ENCODE measurements at regions not wholly inside any gene's neighbourhood (a gene's known extent, or its start where the extent isn't known, plus 50 kb on each side); places are given as distances from the start of the nearest gene placed in this dataset.

DNA sequence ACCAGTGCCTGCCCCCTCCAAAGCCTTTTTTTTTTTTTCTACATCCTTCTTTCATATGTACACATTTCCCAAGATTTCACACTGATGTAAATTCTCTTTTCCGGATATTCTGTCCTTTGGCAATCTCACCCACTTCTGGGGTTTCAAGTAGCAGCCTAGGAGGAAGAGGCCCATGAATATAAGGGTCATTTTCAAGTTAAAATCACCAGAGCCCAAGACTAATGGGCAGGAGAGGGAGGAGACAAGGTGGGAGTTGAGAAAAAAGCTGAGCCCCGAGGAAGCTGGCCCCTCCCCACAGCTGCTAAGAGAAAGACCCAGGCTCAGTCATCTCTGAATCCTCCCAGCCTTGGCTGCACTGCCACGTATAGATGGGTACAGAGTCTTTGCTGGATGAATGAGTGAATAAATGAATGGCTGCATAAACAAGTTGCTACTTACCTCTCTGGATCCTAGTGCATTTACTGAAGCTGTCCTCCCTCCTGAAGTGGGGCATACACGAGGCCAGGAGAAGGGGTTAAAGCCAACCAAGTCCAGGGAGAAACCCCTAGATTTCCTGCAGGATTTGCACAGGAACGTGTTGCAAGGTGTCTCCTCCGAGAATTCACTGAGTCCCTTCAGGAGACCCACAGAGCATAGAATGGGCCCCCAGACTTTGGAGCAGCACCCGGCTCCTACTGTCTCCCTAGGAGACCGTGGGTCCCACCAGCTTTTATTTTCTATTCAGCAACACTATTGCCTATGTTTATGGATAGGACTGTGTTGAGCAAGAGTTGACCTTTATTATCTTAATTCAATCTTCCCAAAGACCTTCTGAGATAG lies 100.8 kb upstream of the LIPC start:
- no peak for DNase-seq

DNA sequence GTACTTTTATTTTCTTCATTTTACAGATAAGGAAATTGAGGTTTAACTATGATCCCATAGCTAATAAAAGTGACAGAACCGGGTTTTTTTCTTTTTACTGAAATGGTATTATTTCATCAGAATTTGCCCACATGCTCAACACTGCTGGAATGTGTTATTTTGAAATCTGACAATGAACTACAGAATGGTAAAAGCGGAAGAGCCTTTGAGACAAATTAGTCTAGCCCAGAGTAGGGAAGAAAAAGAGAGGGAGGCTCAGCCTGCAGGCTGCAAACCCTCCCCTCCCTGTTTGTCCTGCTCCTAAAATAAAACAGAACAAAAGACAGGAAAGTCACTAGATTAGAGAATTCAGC lies 100.3 kb upstream of the LIPC start:
- no peak for DNase-seq

DNA sequence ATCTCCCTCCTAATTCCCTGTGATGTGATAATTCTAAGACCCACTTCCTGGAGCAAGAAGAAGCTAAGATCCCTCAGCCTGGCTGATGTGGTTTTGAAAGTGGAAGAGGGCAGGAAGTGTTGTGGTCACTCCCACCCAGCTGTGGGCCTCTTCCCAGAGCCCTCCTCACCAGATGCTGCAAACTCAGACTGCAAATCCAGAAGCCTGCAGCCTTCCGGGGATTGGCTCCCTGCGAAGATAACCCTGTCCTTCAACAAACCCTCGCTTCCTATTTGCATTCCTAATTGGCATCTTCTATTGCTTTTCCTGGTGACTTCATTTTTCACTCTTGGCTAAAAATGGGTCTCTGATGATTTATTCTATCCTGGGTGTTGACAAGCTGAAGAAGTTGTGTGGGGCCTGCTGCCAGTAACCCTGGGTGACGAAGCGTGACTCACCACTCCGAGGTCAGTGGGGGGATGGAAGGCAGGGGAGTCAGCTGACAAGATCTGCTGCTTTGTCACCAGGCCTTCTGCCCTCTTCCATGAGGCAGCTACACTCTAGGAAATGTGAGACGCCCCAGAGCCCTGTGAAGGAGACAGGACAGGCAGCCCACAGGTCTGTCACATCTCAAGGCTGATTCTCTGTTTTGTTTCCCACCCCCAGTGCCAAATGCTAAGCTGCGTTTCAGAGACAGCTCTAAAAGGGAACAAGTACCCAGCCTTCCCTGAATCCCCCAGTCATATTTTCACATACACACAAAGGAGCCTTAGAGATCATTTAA lies 99.7 kb upstream of the LIPC start:
- DNase-seq, result peak; percentile 70

DNA sequence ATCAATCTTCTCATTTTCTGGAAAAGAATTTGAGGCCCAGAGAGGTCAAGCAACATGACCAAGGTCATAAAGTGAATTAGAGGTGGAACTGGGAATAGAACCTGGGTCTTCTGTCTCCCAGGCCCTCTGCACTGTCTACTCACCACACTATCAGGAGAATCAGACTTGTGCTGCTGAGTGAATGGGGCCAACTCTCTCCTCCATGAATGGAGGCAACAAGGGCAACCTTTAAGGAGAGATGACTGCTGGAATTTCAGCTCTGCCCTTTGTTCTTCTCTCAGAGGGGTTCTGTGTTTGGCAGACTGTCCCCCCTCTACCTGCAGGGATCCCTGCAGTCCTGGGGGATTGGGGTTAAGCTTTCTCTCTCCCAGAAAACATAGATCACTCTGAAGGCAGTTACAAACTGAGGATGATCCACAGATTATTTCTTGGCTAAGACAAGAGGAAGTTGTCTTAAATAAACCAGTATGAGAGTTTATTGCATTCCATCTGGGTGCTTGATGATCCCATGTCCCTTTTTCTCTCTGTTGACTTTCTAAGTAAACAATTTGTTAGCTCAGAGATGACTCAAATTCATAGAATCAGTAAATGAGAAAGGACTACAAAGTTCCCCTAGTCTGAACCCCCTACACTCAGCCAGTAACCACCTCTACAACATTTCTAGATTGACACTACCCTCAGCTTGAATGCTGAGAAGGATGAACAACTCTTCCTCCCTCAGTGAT lies 99.0 kb upstream of the LIPC start:
- no peak for DNase-seq

DNA sequence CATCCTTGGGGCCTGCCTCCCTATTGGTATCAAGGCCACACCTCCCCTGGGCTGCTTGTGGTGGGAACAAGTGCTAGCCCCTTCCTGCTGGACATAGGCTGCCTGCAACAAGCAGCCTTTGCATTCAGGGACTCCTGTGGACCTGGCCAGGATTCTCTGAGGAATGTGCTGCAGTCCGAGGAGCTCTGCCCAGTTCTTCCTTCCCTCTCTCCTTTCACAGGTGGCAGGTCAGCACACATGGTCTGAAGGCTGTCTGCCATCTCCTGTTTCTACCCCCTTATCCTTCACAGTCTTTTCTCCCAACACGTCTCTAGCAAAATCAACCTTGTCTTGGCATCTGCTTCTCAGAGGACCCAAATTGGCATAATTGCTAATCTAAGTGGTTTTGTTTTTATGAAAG lies 97.0 kb upstream of the LIPC start:
- DNase-seq, result no peak

DNA sequence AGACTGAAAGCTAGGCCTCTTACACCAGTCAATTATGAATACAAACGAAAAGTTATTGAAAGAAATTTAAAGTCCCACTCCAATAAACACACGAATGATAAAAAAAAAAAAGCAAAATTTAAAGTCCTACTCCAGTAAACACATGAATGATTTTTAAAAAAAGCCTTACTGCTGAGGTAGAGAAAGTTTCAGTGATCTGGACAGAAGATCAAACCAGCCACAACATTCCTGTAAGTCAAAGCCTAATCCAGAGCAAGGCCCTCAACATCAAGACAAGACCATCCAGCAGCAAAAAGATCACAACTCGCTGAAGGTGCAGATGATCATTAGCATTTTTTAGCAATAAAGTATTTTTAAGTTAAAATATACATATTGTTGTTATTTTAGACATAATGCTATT lies 95.6 kb upstream of the LIPC start:
- no peak for DNase-seq

DNA sequence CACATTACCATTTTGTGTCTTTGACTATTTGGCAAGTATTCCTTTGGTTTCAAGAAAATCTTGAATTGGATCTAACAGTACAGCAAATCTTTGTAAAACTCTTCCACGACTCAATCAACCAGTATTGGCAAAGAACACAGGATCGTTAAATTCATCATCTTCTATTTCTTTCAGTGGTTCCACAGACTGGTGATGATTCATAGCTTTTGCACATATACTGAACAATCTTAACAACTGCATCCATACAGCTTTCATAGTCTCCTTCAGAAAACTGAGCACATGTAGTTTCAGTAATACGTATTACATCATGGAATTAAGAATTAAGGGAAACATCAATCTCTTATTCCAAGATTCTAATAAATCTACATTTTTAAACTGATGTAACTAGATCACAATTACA lies 91.6 kb upstream of the LIPC start:
- no peak for DNase-seq

DNA sequence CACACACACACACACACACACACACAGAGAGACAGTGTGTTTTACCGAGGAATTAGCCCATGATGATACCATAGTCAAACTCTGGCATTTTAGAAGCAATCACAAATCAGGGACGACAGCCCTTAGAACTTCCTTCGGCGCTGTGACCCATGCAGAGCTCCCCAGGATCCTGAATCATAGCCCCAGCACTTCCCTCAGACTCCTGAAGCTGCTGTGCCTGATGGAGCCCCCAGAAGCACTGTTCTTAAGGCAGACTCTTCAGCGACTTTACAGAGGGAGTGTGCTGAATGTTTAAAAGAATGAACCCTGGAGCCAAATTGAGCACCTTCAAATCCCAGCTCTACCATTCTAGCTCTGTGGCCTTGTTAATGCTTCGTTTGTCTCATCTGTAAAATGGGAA lies 89.3 kb upstream of the LIPC start:
- no peak for DNase-seq

DNA sequence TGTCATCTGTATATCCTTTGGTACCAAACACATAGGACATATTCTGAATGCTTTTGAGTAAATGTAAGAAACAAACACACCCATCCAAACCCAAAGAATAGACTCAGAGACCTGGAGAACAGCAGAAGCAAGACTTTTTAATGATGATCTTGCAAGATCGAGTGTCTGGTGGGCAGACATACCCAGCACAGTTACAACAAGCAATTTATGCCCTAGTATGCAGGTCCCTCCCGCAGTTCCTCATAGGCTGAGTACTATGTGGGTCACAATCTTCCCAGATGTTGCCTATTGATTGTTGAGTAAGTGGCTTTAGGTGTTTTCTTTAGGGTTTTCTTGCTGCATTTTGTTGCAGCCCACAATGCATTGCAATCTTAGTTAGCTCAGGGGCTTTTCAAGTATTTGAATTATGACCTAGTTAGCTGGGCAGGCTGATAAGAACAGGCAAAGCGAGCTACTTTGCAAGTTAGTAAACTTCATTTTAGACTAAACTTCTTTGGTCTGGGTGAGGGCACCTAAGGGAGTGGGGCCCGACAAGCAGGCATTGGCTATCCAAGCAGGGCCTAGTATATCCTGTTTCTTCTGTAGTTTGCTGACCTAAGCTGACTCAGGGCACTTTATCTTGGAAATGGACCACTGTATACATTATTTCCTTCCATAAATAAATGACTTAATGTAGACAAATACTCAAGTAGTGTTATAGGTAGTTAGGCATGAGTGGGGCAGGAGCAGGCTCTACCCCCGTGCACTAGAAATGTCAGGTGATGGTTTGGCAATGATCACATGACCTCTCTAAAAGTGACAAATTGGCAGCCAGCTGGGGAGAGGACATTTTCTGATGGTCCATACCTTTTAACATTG lies 87.3 kb upstream of the LIPC start:
- no peak for DNase-seq

DNA sequence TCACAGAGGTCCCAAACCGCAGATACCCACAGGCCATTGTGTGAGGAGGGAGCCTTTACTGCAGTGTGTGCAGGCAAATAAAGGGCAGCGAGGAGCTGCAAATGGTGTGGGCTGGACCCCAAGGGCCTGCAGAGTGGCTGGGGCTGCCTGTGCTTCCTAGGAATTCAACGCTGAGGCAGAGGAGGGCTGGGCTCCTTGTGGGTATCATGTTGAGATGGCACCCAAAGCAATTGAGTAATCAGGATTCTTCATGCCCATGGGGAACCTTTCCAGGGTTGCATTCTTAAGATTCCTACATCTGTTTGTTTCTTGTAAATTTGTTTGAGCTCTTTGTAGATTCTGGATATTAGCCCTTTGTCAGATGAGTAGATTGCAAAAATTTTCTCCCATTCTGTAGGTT lies 85.4 kb upstream of the LIPC start:
- no peak for DNase-seq

DNA sequence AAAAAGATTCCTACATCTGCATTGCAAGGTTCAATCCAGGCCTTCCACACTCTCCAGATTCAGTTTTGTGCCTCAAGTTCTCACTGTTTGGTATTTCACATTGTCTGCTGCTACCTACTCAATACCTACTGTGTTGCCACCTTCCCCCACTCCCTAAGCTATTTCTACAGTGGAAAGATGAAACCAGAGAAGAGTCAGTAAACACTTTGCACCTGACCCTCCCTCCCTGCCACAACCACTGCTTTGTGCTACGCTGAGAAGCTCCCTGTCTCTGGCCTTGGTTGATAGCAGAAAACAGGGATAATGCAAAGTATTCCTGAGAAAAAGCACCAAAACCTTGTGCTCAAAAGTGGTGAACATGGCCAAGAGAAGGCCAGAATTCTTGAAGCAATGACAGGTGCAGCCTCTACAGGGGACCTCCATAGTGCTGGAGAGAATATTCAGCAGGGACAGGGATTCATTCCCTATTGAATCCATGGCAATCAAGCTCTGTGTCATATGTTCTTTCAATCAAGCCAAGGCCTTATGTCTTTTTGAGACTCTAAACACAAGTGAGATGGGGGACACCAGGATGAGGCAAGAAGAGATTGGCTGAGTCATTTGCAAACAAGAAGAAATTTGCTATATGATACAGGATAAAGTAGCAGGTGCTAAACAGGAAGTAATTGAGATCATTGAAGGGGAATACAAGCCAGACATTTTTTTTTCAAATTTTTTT lies 83.5 kb upstream of the LIPC start:
- peak; percentile 17 for DNase-seq

DNA sequence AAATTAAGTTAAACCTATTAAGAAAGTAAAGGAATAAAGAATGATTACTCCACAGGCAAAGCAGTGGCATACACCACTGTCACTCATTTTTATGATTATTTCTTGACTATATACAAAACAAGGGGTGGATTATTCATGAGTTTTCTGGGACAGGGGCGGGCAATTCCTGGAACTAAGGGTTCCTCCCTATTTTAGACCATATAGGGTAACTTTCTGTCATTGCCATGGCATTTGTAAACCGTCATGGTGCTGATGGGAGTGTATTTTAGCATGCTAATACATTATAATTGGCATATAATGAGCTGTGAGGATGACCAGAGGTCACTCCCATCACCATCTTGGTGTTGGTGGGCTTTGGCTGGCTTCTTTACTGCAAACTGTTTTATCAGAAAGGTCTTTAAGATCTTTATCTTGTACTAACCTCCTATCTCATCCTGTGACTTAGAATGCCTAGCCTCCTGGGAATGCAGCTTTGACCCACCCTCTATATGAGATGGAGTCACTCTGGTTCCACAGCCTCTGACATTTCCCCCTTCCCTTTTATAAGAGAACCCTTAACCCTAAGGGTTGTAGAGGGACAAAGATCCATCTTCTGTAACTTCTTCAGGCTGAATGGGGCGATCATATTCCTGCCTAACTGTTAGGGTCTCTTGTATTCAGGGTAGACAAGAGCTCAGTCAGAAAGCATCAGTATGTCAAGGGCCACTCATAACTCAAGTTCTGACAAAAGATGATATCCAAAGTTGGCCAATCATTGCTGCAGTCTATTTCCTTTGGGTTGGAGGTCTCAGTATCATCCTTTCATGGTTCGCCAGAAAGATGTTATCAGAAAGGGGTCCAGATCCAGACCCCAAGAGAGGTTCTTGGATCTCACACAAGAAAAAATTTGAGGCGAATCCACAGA lies 79.5 kb upstream of the LIPC start:
- DNase-seq, result no peak

DNA sequence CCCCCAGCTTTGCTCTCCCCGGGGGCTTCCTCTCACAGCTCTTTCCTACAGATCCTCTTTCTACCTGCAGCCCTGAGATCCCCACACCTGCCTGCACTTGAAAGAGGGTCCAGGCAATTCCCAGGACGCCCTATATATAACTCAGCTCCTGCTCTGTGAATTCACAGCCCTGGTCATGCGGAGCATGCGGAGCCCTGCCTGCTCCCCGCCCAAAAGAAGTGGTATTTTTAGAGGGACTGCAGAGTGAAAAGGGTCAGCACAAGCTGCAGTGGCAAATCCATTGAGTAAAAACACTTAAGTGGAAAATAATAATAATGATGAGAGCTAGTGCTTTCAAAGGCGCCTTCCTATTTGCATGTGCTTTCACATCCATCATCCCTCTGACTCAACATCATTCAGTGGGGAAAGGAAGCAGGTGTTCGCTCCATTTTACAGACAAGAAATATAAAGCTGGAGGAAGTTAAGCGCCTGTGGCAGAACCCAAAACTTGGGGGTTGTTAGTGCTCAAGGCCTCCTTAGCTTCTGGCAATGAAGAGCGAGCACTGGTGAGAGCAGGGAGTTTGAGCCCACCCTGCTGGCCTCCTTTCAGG lies 76.3 kb upstream of the LIPC start:
- DNase-seq, result no peak

DNA sequence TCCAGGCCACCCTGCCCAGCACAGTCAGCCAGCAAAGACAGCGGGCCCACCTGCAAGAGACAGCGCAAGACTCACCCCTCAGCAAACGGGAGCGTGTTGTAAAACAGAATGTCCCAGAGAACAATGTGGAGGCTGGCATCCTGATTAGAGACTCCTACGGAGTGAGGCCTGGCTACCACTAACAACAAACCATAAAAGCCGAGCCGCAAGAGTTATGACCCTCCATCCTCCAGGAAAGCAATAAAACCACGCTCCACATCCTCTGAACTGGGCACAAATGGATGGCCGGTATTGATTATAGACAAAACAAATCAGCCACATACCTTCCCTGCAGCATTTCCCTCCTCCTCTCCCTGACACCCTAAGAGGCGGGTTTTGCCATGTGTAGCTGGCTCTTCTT lies 75.8 kb upstream of the LIPC start:
- DNase-seq, result no peak

DNA sequence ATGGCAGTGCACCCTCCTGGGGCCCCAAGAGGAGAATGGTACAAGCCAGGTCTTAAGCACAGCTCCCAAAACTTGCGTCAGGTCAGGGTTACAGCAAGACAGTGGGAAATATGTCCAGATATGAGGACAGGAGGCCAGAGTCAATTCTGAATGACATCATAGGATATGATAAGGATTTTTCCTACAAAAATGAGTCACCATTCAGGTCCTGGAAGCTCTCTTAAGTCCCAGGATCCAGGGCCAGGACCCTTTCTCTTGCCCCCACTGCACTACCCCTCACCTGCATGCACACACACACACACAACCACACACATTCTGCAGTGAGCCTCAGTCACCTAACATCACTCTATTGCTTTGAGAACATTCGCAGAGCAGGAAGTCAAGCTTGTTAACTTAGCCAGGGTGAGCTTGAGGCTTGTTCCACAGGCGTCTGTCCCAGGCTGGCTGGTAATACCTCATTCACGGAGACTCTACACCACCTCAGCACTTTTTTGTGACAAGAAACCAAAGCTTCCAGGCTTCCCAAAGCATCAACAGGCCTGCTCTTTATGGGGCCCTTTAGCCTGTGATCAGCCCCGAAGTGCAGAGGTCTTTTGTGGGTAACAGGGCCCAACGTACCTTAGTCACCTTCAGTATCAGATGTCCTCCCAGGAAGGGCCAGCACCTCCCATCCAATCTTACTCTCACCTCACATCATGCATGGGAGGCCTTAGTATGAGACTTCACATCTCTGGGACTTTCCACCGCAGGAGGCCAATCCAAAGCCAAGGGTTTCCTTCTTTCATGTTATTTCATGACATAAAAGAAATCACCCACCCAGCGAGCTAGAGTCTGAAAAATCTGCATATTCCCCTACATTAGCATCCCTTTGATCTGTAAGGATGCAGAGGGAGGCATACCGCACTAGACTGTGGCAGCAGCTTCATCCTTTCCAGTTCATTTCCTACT lies 74.0 kb upstream of the LIPC start:
- DNase-seq, result no peak

DNA sequence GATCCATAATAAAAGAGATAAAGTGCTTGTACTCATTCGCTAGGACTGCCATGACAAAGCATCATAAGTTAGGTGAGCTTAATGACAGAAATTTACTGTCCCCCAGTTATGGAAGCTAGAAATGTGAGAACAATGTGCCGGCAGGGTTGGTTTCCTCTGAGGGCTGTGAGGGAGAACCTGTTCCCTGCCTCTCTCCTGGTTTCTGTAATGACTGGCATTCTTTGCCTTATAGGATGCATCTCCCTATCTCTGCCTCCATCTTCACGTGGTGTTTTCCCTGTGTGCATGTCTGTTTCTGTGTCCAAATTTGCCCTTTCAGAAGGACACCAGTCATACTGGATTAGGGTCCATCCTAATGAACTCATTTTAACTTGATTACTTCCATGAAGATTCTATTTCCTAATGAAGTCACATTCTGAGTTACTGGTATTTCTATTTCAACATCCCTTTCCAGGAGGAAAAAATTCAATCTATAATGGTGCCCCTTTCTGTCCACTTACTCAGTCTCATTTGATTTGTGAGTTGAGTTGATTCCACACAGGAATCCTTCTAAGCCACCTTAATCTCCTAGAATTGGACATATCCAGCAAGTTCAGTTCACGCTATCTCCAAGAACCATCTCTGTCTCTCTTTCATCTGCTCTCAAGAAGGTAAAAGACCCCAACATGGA lies 71.2 kb upstream of the LIPC start:
- DNase-seq, result no peak

DNA sequence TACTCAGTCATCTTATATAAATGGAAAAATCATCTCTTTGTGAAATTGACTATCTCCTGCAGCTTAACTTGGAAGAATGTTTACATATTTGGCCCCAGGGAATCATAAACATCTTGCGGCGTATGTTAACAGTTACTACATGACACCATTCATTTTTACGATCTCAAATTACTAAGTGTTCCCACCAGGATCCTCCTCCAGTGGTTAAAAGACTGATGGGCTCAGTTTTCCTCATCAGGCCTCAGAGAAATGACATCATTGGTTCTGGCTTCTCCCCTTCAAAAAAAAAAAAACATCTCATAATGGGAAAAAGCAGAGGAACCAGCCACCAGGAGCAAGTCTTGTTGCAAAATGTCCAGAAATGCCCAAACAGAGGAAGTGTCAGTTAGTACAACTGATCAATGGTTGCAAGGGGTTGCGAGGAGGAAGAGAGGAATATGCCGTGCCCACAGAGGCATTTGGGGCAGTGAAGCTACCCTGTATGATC lies 70.5 kb upstream of the LIPC start:
- DNase-seq, result peak; percentile 46

DNA sequence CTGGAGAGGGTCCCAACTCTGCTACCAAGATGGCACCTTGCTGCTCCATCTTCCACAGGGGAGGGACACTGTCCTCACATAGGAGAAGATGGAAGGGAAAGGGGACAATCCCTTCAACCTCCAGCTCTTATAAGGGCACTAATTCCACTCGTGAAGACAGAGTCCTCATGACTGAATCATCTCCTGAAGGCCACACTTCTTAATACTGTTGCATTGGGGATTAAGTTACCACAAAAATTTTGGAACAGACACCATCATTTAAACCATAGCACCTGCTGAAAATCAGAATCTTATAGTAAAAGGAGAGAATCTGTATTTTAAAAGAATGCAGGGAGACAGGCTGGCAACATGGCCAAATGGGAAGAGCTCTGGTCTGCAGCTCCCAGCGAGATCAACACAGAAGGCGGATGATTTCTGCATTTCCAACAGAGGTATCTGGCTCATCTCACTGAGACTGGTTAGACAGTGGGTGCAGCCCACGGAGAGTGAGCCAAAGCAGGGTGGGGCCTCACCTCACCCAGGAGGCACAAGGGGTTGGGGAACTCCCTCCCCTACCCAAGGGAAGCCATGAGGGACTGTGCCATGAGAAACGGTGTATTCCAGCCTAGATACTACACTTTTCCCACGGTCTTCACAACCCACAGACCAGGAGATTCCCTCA lies 69.4 kb upstream of the LIPC start:
- DNase-seq, result no peak

All from NCI-H2107 (cell line).